ENCODE measurements at regions not wholly inside any gene's neighbourhood (a gene's known extent, or its start where the extent isn't known, plus 50 kb on each side); places are given as distances from the start of the nearest gene placed in this dataset.

GRCh38 chr5:136629125-136629792 lies 263.9 kb upstream of the TRPC7 start:
- intact Hi-C loops (cut with DNase I): no loop called here
- Histone ChIP-seq H3K27me3 (replicated peaks; ENCODE audit: insufficient read depth) (no peaks in the 10 kb centered on the region), H3K27ac (no peak overlapping the region), H3K9me3 (no peaks in the 10 kb centered on the region), H3K4me1 (replicated peaks) (no peaks in the 10 kb centered on the region), H3K36me3 (no peaks in the 10 kb centered on the region), H3K4me3 (no peak overlapping the region)
- WGBS: 75% methylated on average over 10 of the region's 10 CpGs
- TF ChIP-seq POLR2A (IDR thresholded peaks at IDR 0.05) (no peak), CTCF (IDR thresholded peaks at IDR 0.05) (no peak), POLR2AphosphoS5 (IDR thresholded peaks at IDR 0.05) (no peak)
- no peak for DNase-seq (ENCODE audit: low spot score)

- no peaks in the 10 kb centered on the region for H3K4me1 ChIP-seq (replicated peaks)
- no peak for DNase-seq (ENCODE audit: low spot score)
- TF ChIP-seq POLR2A (IDR thresholded peaks at IDR 0.05) (no peak), CTCF (IDR thresholded peaks at IDR 0.05) (no peak), POLR2AphosphoS5 (IDR thresholded peaks at IDR 0.05) (no peak)
- no peak overlapping the region for H3K4me3 ChIP-seq
- no peak overlapping the region for H3K27ac ChIP-seq
- H3K27me3 ChIP-seq (replicated peaks; ENCODE audit: insufficient read depth): no peaks in the 10 kb centered on the region
- 90% methylated on average over 2 of the region's 2 CpGs for WGBS
- no peaks in the 10 kb centered on the region for H3K9me3 ChIP-seq
- no peaks in the 10 kb centered on the region for H3K36me3 ChIP-seq
- intact Hi-C loops (cut with DNase I): no loop called here
These were observed 261.2 kb upstream of the TRPC7 start for GRCh38 chr5:136626531-136626930.

- no peaks in the 10 kb centered on the region for H3K4me1 ChIP-seq (replicated peaks)
- H3K27ac ChIP-seq: no peak overlapping the region
- DNase-seq (ENCODE audit: low spot score): no peak
- H3K4me3 ChIP-seq: no peak overlapping the region
- H3K9me3 ChIP-seq: no peaks in the 10 kb centered on the region
- H3K36me3 ChIP-seq: no peaks in the 10 kb centered on the region
- TF ChIP-seq POLR2AphosphoS5 (IDR thresholded peaks at IDR 0.05): no peak
- TF ChIP-seq CTCF (IDR thresholded peaks at IDR 0.05): no peak
- no peak for TF ChIP-seq POLR2A (IDR thresholded peaks at IDR 0.05)
- intact Hi-C loops (cut with DNase I): no loop called here
- H3K27me3 ChIP-seq (replicated peaks; ENCODE audit: insufficient read depth): no peaks in the 10 kb centered on the region
These were observed 257.4 kb upstream of the TRPC7 start for GRCh38 chr5:136622747-136623146.

GRCh38 chr5:136621743-136622142 lies 256.4 kb upstream of the TRPC7 start:
- H3K36me3 ChIP-seq: no peaks in the 10 kb centered on the region
- TF ChIP-seq CTCF (IDR thresholded peaks at IDR 0.05): no peak
- no peak for TF ChIP-seq POLR2AphosphoS5 (IDR thresholded peaks at IDR 0.05)
- no peak for TF ChIP-seq POLR2A (IDR thresholded peaks at IDR 0.05)
- H3K9me3 ChIP-seq: no peaks in the 10 kb centered on the region
- no peak for DNase-seq (ENCODE audit: low spot score)
- 47% methylated on average over 3 of the region's 3 CpGs for WGBS
- no peaks in the 10 kb centered on the region for H3K27me3 ChIP-seq (replicated peaks; ENCODE audit: insufficient read depth)
- intact Hi-C loops (cut with DNase I): no loop called here
- no peak overlapping the region for H3K27ac ChIP-seq
- no peaks in the 10 kb centered on the region for H3K4me1 ChIP-seq (replicated peaks)
- no peak overlapping the region for H3K4me3 ChIP-seq

- no peaks in the 10 kb centered on the region for H3K9me3 ChIP-seq
- no peak overlapping the region for H3K27ac ChIP-seq
- intact Hi-C loops (cut with DNase I): no loop called here
- no peak overlapping the region for H3K4me3 ChIP-seq
- 93% methylated on average over 1 of the region's 1 CpG for WGBS
- DNase-seq (ENCODE audit: low spot score): no peak
- TF ChIP-seq POLR2A (IDR thresholded peaks at IDR 0.05): no peak
- no peaks in the 10 kb centered on the region for H3K27me3 ChIP-seq (replicated peaks; ENCODE audit: insufficient read depth)
- H3K36me3 ChIP-seq: no peaks in the 10 kb centered on the region
- no peaks in the 10 kb centered on the region for H3K4me1 ChIP-seq (replicated peaks)
These were observed 255.3 kb upstream of the TRPC7 start for GRCh38 chr5:136620621-136621020.

Data from prostate gland (tissue), 2 donors.